HEK293T (cell line): ENCODE measurements at regions not wholly inside any gene's neighbourhood (a gene's known extent, or its start where the extent isn't known, plus 50 kb on each side); places are given as distances from the start of the nearest gene placed in this dataset.

Experiments
- ARNT ChIP-seq: fragments of 450-650 bp; IDR thresholded peaks from 2 replicates; pipeline ENCODE4 v1.6.1; 2017; ENCODE audit warnings: mild to moderate bottlenecking
- BHLHE40 ChIP-seq: fragments of 450-650 bp; IDR thresholded peaks from 2 replicates; pipeline ENCODE4 v1.6.1; 2016; ENCODE audit warnings: mild to moderate bottlenecking, moderate library complexity, borderline replicate concordance
- ELF4 ChIP-seq: fragments of 450-650 bp; IDR thresholded peaks from 2 replicates; pipeline ENCODE4 v1.6.1; 2017; ENCODE audit warnings: antibody characterized with exemption
- FOXM1 ChIP-seq: fragments of 450-650 bp; IDR thresholded peaks from 2 replicates; pipeline ENCODE4 v1.6.1; 2017; ENCODE audit warnings: mild to moderate bottlenecking, borderline replicate concordance
- L3MBTL2 ChIP-seq: fragments of 450-650 bp; conservative IDR thresholded peaks from 2 replicates; pipeline ENCODE4 v1.6.1; 2016; ENCODE audit warnings: mild to moderate bottlenecking
- PKNOX1 ChIP-seq: fragments of 450-650 bp; IDR thresholded peaks from 2 replicates; pipeline ENCODE4 v1.6.1; 2016
- SP1 ChIP-seq: fragments of 450-650 bp; IDR thresholded peaks from 2 replicates; pipeline ENCODE4 v1.6.1; 2017
- TARDBP ChIP-seq: fragments of 450-650 bp; IDR thresholded peaks from 2 replicates; pipeline ENCODE4 v1.6.1; 2016
- ZNF384 ChIP-seq: fragments of 450-650 bp; IDR thresholded peaks from 2 replicates; pipeline ENCODE4 v1.6.1; 2016

GRCh38 chr13:24107955-24108614 lies 52.4 kb upstream of the SPATA13 start:
- TF ChIP-seq TARDBP (no peak), BHLHE40 (no peak), ARNT (no peak), SP1 (no peak), L3MBTL2 (no peak), ZNF384 (no peak), PKNOX1 (no peak), FOXM1 (no peak), ELF4 (no peak)
